Caco-2 (cell line): ENCODE measurements at regions not wholly inside any gene's neighbourhood (a gene's known extent, or its start where the extent isn't known, plus 50 kb on each side); places are given as distances from the start of the nearest gene placed in this dataset.
"Not testable (repeated sequence)": the region's sequence is repeated elsewhere in the genome, so short reads cannot be mapped to it uniquely, and the experiment has no call there.

Experiments
- BruUV-seq: library from RNA; stranded (reverse); fragments of 400-500 nt; replicated peaks from 2 replicates; lab custom pipeline; 2021; lab: Mats Ljungman, UMichigan
- CTCF ChIA-PET: fragments of 300-600 bp; sonication (Branson Sonifier 250); formaldehyde crosslinking; loops from one replicate; lab custom pipeline; 2022; ENCODE audit warnings: antibody characterized with exemption; lab: Charles Lee
- POLR2A ChIA-PET: fragments of 300-600 bp; sonication (Branson Sonifier 250); formaldehyde crosslinking; loops from one replicate; lab custom pipeline; 2022; ENCODE audit warnings: antibody characterized with exemption; lab: Charles Lee
- DNase-seq, 2 experiments: peaks; one replicate each; pipeline versions ENCODE4 v3.0.0 to v3.0.0-alpha.2; 2020 to 2022
- H3K27me3 ChIP-seq: replicated peaks from 2 replicates; pipeline ENCODE4 v1.6.0; 2011; ENCODE audit warnings: low read length; ENCODE audit not compliant: control insufficient read depth, insufficient read depth
- H3K36me3 ChIP-seq: 2 replicates; pipeline ENCODE4 v1.5.1; 2011; ENCODE audit warnings: low read length; ENCODE audit not compliant: control insufficient read depth, insufficient read depth
- H3K4me1 ChIP-seq: fragments of 250-450 bp; sonication (Bioruptor Pico); 2 replicates; pipeline ENCODE4 v1.5.1; 2020; ENCODE audit warnings: mild to moderate bottlenecking
- H3K4me3 ChIP-seq: 2 replicates; pipeline ENCODE4 v1.5.1; 2011; ENCODE audit warnings: low read depth, mild to moderate bottlenecking, control low read depth, low read length
- H3K9me3 ChIP-seq: fragments of 250-450 bp; sonication (Bioruptor Pico); 2 replicates; pipeline ENCODE4 v1.5.1; 2020; ENCODE audit warnings: mild to moderate bottlenecking, moderate library complexity
- H3K27ac Mint-ChIP-seq: one replicate; pipeline ENCODE4 v1.8.0; 2022; ENCODE audit warnings: mixed read lengths; ENCODE audit not compliant: unreplicated experiment
- H3K27me3 Mint-ChIP-seq: one replicate; pipeline ENCODE4 v1.8.0; 2022; ENCODE audit warnings: mixed read lengths; ENCODE audit not compliant: insufficient read depth, unreplicated experiment
- H3K36me3 Mint-ChIP-seq: one replicate; pipeline ENCODE4 v1.8.0; 2022; ENCODE audit warnings: mild to moderate bottlenecking, mixed read lengths; ENCODE audit not compliant: insufficient read depth, unreplicated experiment
- H3K4me1 Mint-ChIP-seq: one replicate; pipeline ENCODE4 v1.8.0; 2022; ENCODE audit warnings: low read depth, mixed read lengths; ENCODE audit not compliant: unreplicated experiment
- H3K4me3 Mint-ChIP-seq: one replicate; pipeline ENCODE4 v1.8.0; 2022; ENCODE audit warnings: mild to moderate bottlenecking, moderate library complexity, mixed read lengths; ENCODE audit not compliant: unreplicated experiment
- H3K9me3 Mint-ChIP-seq: one replicate; pipeline ENCODE4 v1.8.0; 2022; ENCODE audit warnings: mixed read lengths; ENCODE audit not compliant: unreplicated experiment
- intact Hi-C: fragments of 100-400 bp; cut with micrococcal nuclease; formaldehyde crosslinking; loops from one replicate; pipeline ENCODE4 v1.10.0; 2022; ENCODE audit not compliant: unreplicated experiment
- TF ChIP-seq, protein P1 (sequence below), 2 experiments: fragments of 200-600 bp in 1 of 2; IDR thresholded peaks; 1 replicate in 1 of 2; 2 replicates in 1 of 2; pipeline versions ENCODE4 v1.5.1 to v1.8.0; 2011 to 2022; ENCODE audit warnings: antibody characterized with exemption in 1 of 2, control low read depth in 1 of 2, inconsistent platforms in 1 of 2, low read depth in 1 of 2, low read length in 1 of 2, mild to moderate bottlenecking in 1 of 2, moderate library complexity in 1 of 2; ENCODE audit not compliant: insufficient read depth in 1 of 2, severe bottlenecking in 1 of 2, unreplicated experiment in 1 of 2

DNA sequence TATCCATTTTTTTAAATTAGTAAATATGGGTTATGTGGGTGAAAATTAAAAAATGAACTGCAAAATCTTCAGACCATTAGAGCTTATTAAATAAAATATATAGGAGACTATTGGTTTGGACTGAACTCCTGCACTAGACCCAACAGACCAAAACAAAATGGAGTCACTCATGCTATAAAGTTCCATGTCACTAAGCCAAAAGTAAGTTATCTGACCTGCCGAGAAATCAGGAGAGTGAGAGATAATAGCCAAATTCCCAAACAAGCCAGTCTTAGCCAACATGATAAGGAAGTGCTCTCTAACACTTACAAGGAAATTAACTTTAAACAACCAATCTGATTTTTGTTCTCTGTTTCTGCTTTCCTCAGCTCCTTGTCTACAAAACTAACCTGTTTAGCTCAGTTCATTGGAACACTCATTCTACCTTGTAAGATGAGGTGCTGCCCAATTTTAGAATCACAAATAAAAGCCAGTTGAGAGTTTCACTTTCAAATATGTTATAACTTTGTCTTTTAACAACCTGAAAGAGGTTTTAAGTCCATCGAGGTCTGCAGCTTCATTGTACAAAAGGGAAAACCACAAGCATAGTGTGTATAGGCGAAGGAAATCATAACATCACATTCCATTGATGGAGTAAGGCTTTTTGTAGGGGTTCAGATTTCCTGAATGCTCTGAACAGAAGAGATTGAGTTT lies 220.5 kb downstream of the TENT5A start:
- H3K36me3 ChIP-seq: no peaks in the 10 kb centered on the region
- intact Hi-C loops: no loop called here
- H3K4me3 Mint-ChIP-seq: no peak overlapping the region
- H3K27me3 ChIP-seq: no peaks in the 10 kb centered on the region
- BruUV-seq: no TSS peak
- peaks cover 9% of the 10 kb centered on the region for H3K4me1 Mint-ChIP-seq
- no peaks in the 10 kb centered on the region for H3K27me3 Mint-ChIP-seq
- TF ChIP-seq, protein P1, sequence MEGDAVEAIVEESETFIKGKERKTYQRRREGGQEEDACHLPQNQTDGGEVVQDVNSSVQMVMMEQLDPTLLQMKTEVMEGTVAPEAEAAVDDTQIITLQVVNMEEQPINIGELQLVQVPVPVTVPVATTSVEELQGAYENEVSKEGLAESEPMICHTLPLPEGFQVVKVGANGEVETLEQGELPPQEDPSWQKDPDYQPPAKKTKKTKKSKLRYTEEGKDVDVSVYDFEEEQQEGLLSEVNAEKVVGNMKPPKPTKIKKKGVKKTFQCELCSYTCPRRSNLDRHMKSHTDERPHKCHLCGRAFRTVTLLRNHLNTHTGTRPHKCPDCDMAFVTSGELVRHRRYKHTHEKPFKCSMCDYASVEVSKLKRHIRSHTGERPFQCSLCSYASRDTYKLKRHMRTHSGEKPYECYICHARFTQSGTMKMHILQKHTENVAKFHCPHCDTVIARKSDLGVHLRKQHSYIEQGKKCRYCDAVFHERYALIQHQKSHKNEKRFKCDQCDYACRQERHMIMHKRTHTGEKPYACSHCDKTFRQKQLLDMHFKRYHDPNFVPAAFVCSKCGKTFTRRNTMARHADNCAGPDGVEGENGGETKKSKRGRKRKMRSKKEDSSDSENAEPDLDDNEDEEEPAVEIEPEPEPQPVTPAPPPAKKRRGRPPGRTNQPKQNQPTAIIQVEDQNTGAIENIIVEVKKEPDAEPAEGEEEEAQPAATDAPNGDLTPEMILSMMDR (IDR thresholded peaks at IDR 0.05; ENCODE audit: insufficient read depth in 1 of 2, low read depth in 1 of 2, low read length in 1 of 2, severe bottlenecking in 1 of 2, unreplicated experiment in 1 of 2): no peak
- H3K9me3 Mint-ChIP-seq: peaks cover 3% of the 10 kb centered on the region
- DNase-seq: no peak
- H3K4me3 ChIP-seq: no peak overlapping the region
- H3K36me3 Mint-ChIP-seq: no peaks in the 10 kb centered on the region
- H3K9me3 ChIP-seq: no peaks in the 10 kb centered on the region
- H3K27ac Mint-ChIP-seq: no peak overlapping the region
- CTCF ChIA-PET: no interaction called here
- POLR2A ChIA-PET: no interaction called here
- no peaks in the 10 kb centered on the region; the same call in 1 of the 2 replicates for H3K4me1 ChIP-seq

GRCh38 chr6:81517455-81517854 lies 235.0 kb downstream of the TENT5A start:
- TF ChIP-seq, protein P1 (IDR thresholded peaks at IDR 0.05; ENCODE audit: insufficient read depth in 1 of 2, low read depth in 1 of 2, low read length in 1 of 2, severe bottlenecking in 1 of 2, unreplicated experiment in 1 of 2): no peak
- no peak for DNase-seq
- ChIA-PET CTCF (no interaction called here), POLR2A (no interaction called here)
- H3K27me3 Mint-ChIP-seq: no peaks in the 10 kb centered on the region
- intact Hi-C loops: no loop called here
- no peak overlapping the region for H3K27ac Mint-ChIP-seq
- H3K9me3 Mint-ChIP-seq: no peaks in the 10 kb centered on the region
- no peaks in the 10 kb centered on the region for H3K4me1 Mint-ChIP-seq
- H3K36me3 ChIP-seq: no peaks in the 10 kb centered on the region
- no peaks in the 10 kb centered on the region for H3K9me3 ChIP-seq
- H3K4me3 Mint-ChIP-seq: no peak overlapping the region
- BruUV-seq: no TSS peak
- H3K4me1 ChIP-seq: no peaks in the 10 kb centered on the region
- H3K4me3 ChIP-seq: no peak overlapping the region
- H3K36me3 Mint-ChIP-seq: no peaks in the 10 kb centered on the region
- H3K27me3 ChIP-seq: no peaks in the 10 kb centered on the region

- Mint-ChIP-seq H3K27ac (no peak overlapping the region), H3K4me3 (no peak overlapping the region), H3K36me3 (no peaks in the 10 kb centered on the region), H3K4me1 (no peaks in the 10 kb centered on the region), H3K27me3 (no peaks in the 10 kb centered on the region), H3K9me3 (no peaks in the 10 kb centered on the region)
- H3K9me3 ChIP-seq: no peaks in the 10 kb centered on the region
- CTCF ChIA-PET: no interaction called here
- no peak for DNase-seq
- TF ChIP-seq, protein P1 (IDR thresholded peaks at IDR 0.05; ENCODE audit: insufficient read depth in 1 of 2, low read depth in 1 of 2, low read length in 1 of 2, severe bottlenecking in 1 of 2, unreplicated experiment in 1 of 2): no peak
- H3K4me1 ChIP-seq: peaks cover 10% of the 10 kb centered on the region
- H3K27me3 ChIP-seq: no peaks in the 10 kb centered on the region
- no TSS peak for BruUV-seq
- no peak overlapping the region for H3K4me3 ChIP-seq
- no peaks in the 10 kb centered on the region for H3K36me3 ChIP-seq
- intact Hi-C loops: no loop called here
- POLR2A ChIA-PET: no interaction called here
Measured at GRCh38 chr6:81515562-81516453, 236.7 kb downstream of the TENT5A start.

DNA sequence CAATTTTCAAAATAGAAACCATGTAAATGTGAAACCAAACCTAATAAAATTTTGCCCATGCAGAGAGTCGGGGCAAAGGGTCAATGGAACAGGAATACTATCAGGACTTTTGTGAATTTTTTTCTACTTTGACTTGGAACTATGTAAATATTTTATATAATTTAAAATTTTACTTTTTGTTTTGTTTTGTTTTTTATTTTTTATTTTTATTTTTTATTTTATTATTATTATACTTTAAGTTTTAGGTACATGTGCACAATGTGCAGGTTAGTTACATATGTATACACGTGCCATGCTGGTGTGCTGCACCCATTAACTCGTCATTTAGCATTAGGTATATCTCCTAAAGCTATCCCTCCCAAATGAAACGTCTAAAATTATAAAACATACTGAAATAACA lies 238.3 kb downstream of the TENT5A start:
- H3K27me3 Mint-ChIP-seq, POLR2A ChIA-PET, H3K4me3 ChIP-seq, H3K4me1 Mint-ChIP-seq, H3K4me3 Mint-ChIP-seq, H3K36me3 Mint-ChIP-seq, H3K9me3 ChIP-seq, intact Hi-C loops, H3K9me3 Mint-ChIP-seq, H3K27me3 ChIP-seq, BruUV-seq, H3K27ac Mint-ChIP-seq, CTCF ChIA-PET, H3K36me3 ChIP-seq, DNase-seq: not testable (repeated sequence)
- peaks cover 10% of the 10 kb centered on the region for H3K4me1 ChIP-seq
